Keratinocyte (primary cell): ENCODE measurements at regions not wholly inside any gene's neighbourhood (a gene's known extent, or its start where the extent isn't known, plus 50 kb on each side); places are given as distances from the start of the nearest gene placed in this dataset.

Experiments
- DNase-seq: peaks from one replicate; pipeline ENCODE4 v3.0.0-alpha.2; 2011; ENCODE audit warnings: low read depth, missing footprints, low spot score
- FAIRE-seq: peaks from 2 replicates; lab custom pipeline; 2011; peaks lifted over from hg19 to GRCh38; lab: Jason Lieb, UNC
- H2AFZ ChIP-seq: 2 replicates; pipeline ENCODE4 v1.6.0; 2012; ENCODE audit warnings: low read length, control low read depth, inconsistent platforms; ENCODE audit not compliant: control insufficient read depth
- H3K27ac ChIP-seq: 2 replicates; pipeline ENCODE4 v1.5.1; 2011; ENCODE audit warnings: low read length; ENCODE audit not compliant: control insufficient read depth, insufficient read depth
- H3K27me3 ChIP-seq: 3 replicates; pipeline ENCODE4 v1.6.0; 2011; ENCODE audit warnings: low read length; ENCODE audit not compliant: control insufficient read depth, insufficient read depth; ENCODE audit errors: extremely low read depth
- H3K36me3 ChIP-seq, 2 experiments: 2 replicates in 1 of 2; 3 replicates in 1 of 2; pipeline ENCODE4 v1.5.1; 2011; ENCODE audit warnings: low read length in 2 of 2, mild to moderate bottlenecking in 1 of 2; ENCODE audit not compliant: control insufficient read depth in 2 of 2, insufficient read depth in 2 of 2; ENCODE audit errors: extremely low read depth in 1 of 2
- H3K4me1 ChIP-seq: 3 replicates; pipeline ENCODE4 v1.5.1; 2011; ENCODE audit warnings: low read length; ENCODE audit not compliant: control insufficient read depth, insufficient read depth; ENCODE audit errors: extremely low read depth
- H3K4me2 ChIP-seq: 3 replicates; pipeline ENCODE4 v1.6.0; 2011; ENCODE audit warnings: low read depth, low read length; ENCODE audit not compliant: control insufficient read depth, insufficient read depth; ENCODE audit errors: extremely low read depth
- H3K4me3 ChIP-seq, 3 experiments: fragments of 200-600 bp in 1 of 3; sonication (generic) in 1 of 3; 2 replicates in 2 of 3; 3 replicates in 1 of 3; pipeline ENCODE4 v1.5.1; 2011 to 2016; ENCODE audit warnings: low read length in 3 of 3, mild to moderate bottlenecking in 3 of 3, control low read depth in 2 of 3, inconsistent platforms in 1 of 3, low read depth in 1 of 3, mixed read lengths in 1 of 3, mixed run types in 1 of 3, moderate library complexity in 1 of 3; ENCODE audit not compliant: control insufficient read depth in 2 of 3, insufficient read depth in 2 of 3; ENCODE audit errors: extremely low read depth in 1 of 3
- H3K79me2 ChIP-seq: 2 replicates; pipeline ENCODE4 v1.6.0; 2012; ENCODE audit warnings: low read length; ENCODE audit not compliant: control insufficient read depth, insufficient read depth
- H3K9ac ChIP-seq: 3 replicates; pipeline ENCODE4 v1.6.0; 2011; ENCODE audit warnings: low read length; ENCODE audit not compliant: control insufficient read depth, insufficient read depth; ENCODE audit errors: extremely low read depth
- H3K9me1 ChIP-seq: 3 replicates; pipeline ENCODE4 v1.6.0; 2011; ENCODE audit warnings: low read length; ENCODE audit not compliant: control insufficient read depth, insufficient read depth; ENCODE audit errors: extremely low read depth
- H3K9me3 ChIP-seq: 2 replicates; pipeline ENCODE4 v1.5.1; 2012; ENCODE audit warnings: low read depth, low read length; ENCODE audit not compliant: control insufficient read depth
- H4K20me1 ChIP-seq: 3 replicates; pipeline ENCODE4 v1.6.0; 2011; ENCODE audit warnings: low read length; ENCODE audit not compliant: control insufficient read depth, insufficient read depth; ENCODE audit errors: extremely low read depth
- CTCF ChIP-seq, 3 experiments: IDR thresholded peaks in 1 of 3; conservative IDR thresholded peaks in 1 of 3; optimal IDR thresholded peaks in 1 of 3; 2 replicates in 2 of 3; 3 replicates in 1 of 3; pipeline versions ENCODE3 to v1.5.1; 2011; ENCODE audit warnings: low read length in 3 of 3, mild to moderate bottlenecking in 3 of 3, moderate library complexity in 2 of 3, control low read depth in 1 of 3, inconsistent platforms in 1 of 3; ENCODE audit not compliant: insufficient read depth in 2 of 3; ENCODE audit errors: extremely low read depth in 1 of 3
- EZH2 ChIP-seq: IDR thresholded peaks from one replicate; pipeline ENCODE4 v1.6.1; 2012; ENCODE audit warnings: inconsistent platforms, mild to moderate bottlenecking, low read length, moderate library complexity
- dilution Hi-C: fragments of 300-500 bp; cut with MboI; formaldehyde crosslinking; loops from one replicate; pipeline ENCODE4 v1.7.0; 2020; ENCODE audit warnings: low sequenced_read_pairs; ENCODE audit not compliant: extremely low pct_ligation_motif_present

- no peak overlapping the region for H3K9ac ChIP-seq
- H3K79me2 ChIP-seq, result no peaks in the 10 kb centered on the region
- FAIRE-seq (no peak), DNase-seq (no peak)
- H3K27me3 ChIP-seq, result no peaks in the 10 kb centered on the region
- H3K27ac ChIP-seq, result no peak overlapping the region
- H3K4me2 ChIP-seq, result no peak overlapping the region
- no peaks in the 10 kb centered on the region for H4K20me1 ChIP-seq
- no peaks in the 10 kb centered on the region for H3K9me1 ChIP-seq
- no peaks in the 10 kb centered on the region for H3K9me3 ChIP-seq
- no peak overlapping the region for H2AFZ ChIP-seq
- H3K4me3 ChIP-seq, result no peak overlapping the region
- dilution Hi-C loops, result no loop called here
- H3K4me1 ChIP-seq, result no peaks in the 10 kb centered on the region
- H3K36me3 ChIP-seq, result no peaks in the 10 kb centered on the region
- TF ChIP-seq CTCF (optimal IDR thresholded peaks at IDR 0.05 in 1 of 3, IDR thresholded peaks at IDR 0.05 in 1 of 3, conservative IDR thresholded peaks at IDR 0.05 in 1 of 3; ENCODE audit: extremely low read depth in 1 of 3, insufficient read depth in 2 of 3, low read length in 3 of 3) (no peak), EZH2 (no peak)
These were observed 276.1 kb upstream of the LCORL start for GRCh38 chr4:18297684-18298083.

- TF ChIP-seq CTCF (optimal IDR thresholded peaks at IDR 0.05 in 1 of 3, IDR thresholded peaks at IDR 0.05 in 1 of 3, conservative IDR thresholded peaks at IDR 0.05 in 1 of 3; ENCODE audit: extremely low read depth in 1 of 3, insufficient read depth in 2 of 3, low read length in 3 of 3) (no peak), EZH2 (no peak)
- Histone ChIP-seq H3K4me1 (no peaks in the 10 kb centered on the region), H2AFZ (no peak overlapping the region), H3K9me3 (no peaks in the 10 kb centered on the region), H3K9me1 (no peaks in the 10 kb centered on the region), H3K27me3 (no peaks in the 10 kb centered on the region), H3K9ac (no peak overlapping the region), H3K4me3 (no peak overlapping the region), H4K20me1 (no peaks in the 10 kb centered on the region), H3K27ac (no peak overlapping the region), H3K36me3 (no peaks in the 10 kb centered on the region), H3K79me2 (no peaks in the 10 kb centered on the region), H3K4me2 (no peak overlapping the region)
- FAIRE-seq, result no peak
- no peak for DNase-seq
- dilution Hi-C loops, result no loop called here
These were observed 274.9 kb upstream of the LCORL start for GRCh38 chr4:18296411-18296810.
